IPS-NIHi7 (cell line): ENCODE measurements at regions not wholly inside any gene's neighbourhood (a gene's known extent, or its start where the extent isn't known, plus 50 kb on each side); places are given as distances from the start of the nearest gene placed in this dataset.

Experiments used
- DNase-seq: peaks from one replicate; pipeline ENCODE4 v3.0.0; 2012; ENCODE audit warnings: mixed read lengths; ENCODE audit errors: extremely low spot score

DNA sequence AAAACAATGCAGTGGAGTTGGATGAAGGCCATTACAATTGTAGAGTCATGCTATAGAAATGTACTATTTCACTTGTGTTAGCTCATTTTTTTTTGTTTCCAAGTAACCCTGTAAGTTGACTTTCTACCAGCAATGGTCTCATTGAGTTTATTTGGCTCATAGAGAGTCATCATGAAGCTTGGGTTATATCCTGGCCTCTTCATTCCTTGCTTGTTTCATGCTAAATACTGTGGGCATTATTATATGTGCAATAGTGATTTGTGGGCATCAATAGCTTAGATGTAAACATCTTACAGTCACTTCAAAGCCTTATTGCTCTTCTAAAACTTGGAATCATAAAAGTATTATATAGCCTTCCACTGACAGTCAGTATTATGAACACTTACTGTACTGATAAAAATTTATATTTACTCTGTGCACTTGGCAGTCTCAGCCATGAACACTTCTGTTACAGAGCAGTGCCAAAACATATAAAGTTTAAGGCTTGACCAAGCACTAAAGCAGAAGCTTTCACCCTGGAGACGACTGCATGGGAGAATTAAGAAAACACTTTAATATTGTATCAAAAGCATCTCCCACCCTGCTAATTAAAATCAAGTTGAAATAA is 751.2 kb downstream of the SATB2 start:
- DNase-seq = no peak

DNA sequence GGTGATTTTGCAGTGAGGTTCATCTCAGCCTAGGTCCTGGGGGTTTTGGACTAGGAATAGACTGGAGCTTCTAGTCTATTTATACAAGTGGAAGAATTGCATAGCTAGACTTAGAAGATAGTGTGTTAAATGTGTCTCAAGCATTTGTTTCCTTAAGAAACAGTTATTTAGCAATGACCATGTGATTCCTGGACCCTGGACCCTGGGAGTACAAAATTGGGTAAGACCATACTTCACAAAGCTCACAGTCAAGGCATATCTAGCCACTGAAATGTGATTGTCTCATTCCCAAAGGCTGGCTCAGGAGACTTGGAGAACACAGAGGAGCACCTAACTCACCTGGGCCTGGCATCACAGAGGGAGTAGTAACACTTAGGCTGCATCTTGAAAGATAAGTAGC is 754.5 kb downstream of the SATB2 start:
- DNase-seq = no peak

GRCh38 chr2:198702796-198703195 is 754.9 kb downstream of the SATB2 start:
- no peak for DNase-seq

- DNase-seq = no peak
These were observed 756.3 kb downstream of the SATB2 start for GRCh38 chr2:198701481-198701880.

DNA sequence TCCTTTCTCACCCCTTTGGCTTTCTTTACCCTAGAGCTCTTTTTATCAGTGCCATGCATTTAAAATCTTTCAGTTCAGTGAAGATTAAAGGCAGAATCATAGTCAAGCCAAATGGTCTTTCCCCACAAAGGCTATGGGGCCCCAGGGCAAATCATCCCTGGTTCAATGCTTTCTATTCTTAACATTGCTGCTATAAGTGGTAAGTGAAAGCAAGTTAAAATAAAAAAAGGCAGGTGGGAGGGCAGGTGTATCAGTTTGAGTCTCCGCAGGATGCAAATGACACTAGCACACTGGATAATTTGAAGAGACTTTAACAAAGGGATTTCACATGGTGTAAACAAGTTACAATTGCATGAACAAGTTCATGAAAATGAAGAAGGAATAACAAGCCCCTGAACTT is 757.4 kb downstream of the SATB2 start:
- DNase-seq = no peak

GRCh38 chr2:198698230-198698629 is 759.5 kb downstream of the SATB2 start:
- DNase-seq = no peak

DNA sequence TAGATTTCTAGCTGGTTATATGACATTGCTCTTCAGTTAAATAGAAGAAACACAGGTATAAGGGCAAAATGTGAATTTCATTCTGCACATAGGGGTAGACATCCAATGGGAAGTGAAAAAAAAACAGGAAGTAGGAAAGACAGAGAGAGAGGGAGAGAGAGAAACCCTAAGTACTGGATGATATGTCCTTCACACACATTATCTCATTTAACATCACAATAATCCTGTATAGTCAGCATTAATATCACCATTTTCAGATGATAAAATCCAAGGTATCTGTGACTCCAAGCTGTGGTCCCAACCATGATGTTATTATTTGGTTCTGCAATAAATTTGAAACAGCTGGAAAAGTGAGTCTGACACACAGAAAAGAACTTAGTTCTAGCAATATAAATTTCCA is 759.9 kb downstream of the SATB2 start:
- no peak for DNase-seq

DNA sequence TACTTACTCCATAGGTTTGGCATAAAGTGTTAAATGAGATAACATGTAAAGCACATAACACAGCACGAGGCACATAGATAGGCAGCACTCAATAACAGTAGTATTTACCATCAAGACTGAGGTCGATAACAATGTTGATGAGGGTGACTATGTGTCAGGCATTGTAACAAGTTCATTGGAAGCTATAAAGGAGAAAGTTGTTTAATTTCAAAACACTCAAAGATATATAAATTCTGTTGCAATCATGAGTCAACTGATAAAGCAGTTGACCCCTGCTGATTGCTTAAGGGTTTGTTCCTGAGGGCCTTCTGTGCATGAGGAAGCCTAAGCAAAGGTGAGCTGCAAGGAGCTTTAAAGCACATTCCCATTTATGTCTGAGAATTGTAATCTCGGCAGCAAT is 760.5 kb downstream of the SATB2 start:
- no peak for DNase-seq

GRCh38 chr2:198695879-198696278 is 761.9 kb downstream of the SATB2 start:
- DNase-seq = no peak

DNA sequence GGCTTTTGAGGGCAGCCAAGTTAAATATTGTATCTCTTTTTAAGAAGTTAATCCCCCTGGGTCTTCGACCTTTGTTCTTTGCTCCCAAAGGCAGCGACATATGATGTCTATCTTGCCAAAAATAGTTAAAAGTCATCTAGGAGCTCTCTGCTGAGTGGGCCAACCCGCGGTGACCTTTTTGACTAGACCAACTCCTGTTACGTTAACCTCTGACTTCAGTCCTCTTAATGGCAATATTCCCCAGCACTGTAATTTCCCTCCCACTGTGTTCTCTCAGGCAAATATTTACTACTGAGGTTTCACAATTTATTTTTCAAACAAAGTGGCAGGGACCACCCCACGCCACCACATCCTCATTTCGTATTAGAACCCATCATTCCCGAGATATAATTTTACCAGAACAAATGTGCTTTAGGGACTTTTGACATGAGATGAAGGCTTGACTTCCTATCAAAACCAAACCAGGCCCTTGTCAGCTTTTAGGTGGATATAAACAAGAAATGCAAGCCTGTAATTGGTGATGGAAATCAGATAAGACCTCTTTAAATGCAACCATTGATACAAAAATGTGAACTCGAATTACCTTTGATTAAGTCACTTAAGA is 764.7 kb downstream of the SATB2 start:
- no peak for DNase-seq

DNA sequence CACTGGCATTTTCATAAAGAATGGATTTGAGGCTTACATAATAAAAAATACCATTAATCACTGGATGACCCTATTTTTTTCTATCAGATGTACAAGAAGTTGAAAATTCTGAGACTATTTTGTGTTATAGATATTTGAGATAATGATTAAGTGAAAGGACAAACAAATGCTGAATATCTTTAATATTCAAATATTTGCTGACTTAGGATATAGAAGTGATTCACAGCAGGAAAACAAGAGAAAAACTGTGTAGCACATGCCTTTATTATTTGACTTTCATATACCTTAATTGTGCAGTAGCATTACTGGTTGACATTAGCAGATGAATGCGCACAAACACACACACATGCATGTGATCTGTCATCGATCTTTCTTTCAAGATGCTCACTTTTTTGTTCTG is 766.5 kb downstream of the SATB2 start:
- no peak for DNase-seq

DNA sequence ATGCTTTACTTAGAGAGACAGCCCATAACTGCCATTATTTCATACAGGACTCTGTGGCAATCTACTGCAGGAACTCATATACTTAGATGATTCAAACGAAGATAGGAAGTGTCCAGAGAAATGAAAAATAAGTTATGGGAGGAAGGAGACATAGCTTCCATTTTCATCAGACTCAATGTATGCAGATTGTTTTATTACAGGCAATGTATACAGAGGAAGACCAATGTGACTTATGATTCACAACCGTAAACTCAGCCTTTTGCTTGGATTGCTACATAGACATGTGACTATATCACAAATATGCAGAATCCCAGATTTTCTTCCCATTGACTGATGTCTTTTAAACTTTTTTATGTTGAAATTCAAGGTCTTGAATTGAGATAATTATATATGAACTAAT is 793.4 kb downstream of the SATB2 start:
- DNase-seq = no peak

DNA sequence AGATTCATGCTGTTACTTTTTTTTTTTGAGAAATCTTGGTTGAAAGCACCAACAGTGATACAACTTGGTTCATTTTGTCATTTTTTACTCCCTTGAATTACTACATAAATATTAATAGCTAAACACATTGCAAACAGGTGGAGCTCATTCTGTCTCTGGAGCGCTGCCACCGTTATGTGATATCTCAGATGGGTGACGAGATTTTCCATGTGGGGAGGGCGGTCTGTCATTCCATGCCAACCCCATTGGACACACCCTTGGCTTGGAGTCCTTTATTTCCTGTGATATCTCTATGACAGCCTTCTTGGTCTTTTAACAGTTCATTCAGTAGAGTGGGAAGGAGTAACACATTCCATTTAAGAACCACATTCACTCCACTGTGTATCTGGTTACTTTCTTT is 794.8 kb downstream of the SATB2 start:
- DNase-seq = no peak

DNA sequence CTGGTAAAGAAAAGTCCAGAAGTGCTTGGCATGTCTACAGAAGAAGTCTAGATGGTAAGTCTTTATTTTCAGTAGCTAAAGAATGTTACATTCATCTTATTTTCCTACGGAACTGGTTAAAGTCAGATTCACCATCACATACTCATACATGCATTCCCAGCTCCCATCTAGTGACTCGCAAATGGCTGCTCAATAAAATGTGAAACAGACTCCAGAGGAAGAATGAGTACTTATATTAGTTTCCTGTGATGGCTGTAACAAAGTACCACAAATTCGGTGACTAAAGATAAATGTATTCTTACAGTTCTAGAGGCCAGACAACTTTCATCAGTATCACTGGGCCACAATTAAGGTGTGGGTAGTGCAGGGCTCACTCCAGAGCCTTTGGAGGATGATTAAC is 797.2 kb downstream of the SATB2 start:
- DNase-seq = no peak

DNA sequence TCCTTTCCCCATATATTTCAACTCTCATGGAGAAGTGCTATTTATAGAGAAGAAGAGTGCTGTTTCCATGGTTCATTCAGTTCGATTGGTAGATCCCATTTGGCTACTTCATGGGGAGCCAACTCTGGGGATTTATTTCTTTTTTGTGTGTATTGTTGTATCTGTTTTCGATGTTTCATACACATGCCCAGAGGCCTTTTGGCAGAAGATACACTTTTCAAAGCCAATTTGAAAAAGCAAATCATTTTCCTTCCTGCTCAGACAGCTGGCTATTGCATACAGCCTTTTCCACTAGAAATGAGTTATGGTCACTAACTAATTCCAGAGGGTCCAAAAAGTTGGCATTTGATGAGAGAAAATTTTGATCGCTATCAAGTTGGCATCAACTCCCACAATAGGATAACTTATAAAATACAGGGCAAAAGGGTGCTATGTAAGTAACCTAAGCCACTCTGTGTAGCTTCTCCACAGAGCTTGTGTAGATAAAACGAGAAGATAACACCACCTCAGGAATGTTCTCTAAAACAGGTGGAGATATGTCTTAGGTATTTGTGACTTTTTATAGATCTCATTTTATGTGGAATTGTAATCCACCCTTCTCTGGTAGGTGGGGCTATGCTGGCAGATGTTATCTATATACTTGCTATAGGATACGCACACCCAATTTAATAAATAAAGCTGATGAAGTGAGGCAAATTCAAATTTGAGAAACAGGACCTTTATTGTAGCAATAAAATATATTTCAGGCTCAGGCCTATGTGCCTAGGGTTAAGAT is 798.5 kb downstream of the SATB2 start:
- no peak for DNase-seq

- DNase-seq = peak; percentile 15
These were observed 800.1 kb downstream of the SATB2 start for GRCh38 chr2:198657512-198658121.

DNA sequence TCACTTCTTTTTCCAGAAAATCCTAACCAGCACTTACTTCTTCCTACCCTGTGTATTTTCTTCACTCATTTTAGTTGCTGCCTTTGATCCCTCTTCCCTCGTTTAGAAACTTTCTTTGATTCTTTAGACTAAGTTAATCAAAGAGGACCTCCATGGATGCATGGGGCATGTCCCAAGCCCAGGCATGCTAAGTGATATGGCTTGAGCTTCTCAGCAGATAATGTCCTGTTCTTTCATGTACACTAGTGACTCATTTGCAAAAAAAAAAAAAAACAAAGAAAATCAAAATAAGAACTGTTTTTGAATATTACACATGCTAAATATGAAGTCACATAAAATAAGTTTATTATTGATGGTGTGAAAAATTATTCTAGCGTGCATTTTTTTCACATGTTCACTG is 800.9 kb downstream of the SATB2 start:
- DNase-seq = no peak

GRCh38 chr2:198654646-198655045 is 803.1 kb downstream of the SATB2 start:
- DNase-seq = no peak

DNA sequence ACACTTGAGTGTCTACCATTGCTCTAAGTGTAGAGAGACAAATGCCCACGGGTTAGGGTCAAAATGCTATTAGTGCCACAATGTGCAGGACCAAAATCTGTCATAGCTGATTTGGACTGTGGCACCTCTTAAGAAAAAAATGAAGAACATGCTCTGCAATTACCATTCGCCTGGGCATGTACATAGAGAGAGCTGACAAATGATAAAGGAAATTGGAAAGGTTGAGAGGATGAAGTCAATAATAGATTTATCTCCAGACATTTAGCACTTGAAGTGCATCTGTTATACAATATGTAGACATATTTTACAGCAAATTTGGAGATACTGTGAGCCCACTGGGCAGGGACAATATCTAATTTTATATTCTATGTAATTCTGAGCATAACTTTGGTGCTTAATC is 804.4 kb downstream of the SATB2 start:
- DNase-seq = no peak

DNA sequence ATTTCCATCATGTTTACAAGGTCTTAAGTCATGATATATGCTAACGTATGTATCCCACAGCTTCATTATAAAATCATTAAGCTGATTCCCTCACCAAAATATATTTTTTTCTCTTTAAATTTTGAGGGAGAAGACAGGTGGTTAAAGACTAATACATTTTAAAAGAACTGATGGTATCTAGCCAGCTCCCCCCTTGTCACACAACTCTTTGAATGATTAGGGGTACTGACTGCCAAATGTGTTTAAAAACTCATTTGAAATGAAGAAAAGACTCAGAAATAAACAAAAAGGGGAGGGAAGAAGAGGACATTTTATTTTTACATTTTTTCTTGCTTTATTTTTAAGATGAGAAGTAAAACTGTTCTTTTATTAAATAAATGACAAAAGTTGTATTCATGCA is 805.3 kb downstream of the SATB2 start:
- no peak for DNase-seq

GRCh38 chr2:198645816-198646215 is 811.9 kb downstream of the SATB2 start:
- DNase-seq = no peak

- DNase-seq = no peak
These were observed 816.6 kb downstream of the SATB2 start for GRCh38 chr2:198641161-198641560.

DNA sequence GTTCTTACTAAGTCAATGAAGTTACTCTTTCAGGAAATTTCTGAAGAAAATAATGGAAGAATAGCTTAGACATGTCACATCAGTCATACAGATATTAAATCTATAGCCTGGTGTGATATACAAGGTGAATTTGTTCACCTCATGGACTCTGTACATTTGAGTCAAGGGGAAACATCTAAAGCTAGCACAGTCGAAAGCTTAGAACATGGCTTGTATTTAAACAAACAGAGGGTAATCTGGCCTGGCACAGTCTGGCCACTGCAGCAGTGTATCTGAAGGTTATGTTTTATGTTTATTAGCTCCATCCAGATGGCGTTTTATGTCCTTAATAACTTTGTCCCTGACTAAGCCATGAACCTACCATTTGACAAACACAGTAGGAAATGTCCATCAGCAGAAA is 817.3 kb downstream of the SATB2 start:
- no peak for DNase-seq
